ENCODE measurements at regions not wholly inside any gene's neighbourhood (a gene's known extent, or its start where the extent isn't known, plus 50 kb on each side); places are given as distances from the start of the nearest gene placed in this dataset.

GRCh38 chr5:66368811-66369210 is 224.7 kb downstream of the SREK1 start:
- TF ChIP-seq, protein P1, sequence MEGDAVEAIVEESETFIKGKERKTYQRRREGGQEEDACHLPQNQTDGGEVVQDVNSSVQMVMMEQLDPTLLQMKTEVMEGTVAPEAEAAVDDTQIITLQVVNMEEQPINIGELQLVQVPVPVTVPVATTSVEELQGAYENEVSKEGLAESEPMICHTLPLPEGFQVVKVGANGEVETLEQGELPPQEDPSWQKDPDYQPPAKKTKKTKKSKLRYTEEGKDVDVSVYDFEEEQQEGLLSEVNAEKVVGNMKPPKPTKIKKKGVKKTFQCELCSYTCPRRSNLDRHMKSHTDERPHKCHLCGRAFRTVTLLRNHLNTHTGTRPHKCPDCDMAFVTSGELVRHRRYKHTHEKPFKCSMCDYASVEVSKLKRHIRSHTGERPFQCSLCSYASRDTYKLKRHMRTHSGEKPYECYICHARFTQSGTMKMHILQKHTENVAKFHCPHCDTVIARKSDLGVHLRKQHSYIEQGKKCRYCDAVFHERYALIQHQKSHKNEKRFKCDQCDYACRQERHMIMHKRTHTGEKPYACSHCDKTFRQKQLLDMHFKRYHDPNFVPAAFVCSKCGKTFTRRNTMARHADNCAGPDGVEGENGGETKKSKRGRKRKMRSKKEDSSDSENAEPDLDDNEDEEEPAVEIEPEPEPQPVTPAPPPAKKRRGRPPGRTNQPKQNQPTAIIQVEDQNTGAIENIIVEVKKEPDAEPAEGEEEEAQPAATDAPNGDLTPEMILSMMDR (IDR thresholded peaks at IDR 0.05), result no peak
- no peak for TF ChIP-seq EP300 (IDR thresholded peaks at IDR 0.05)

Data from ovary (tissue), 3 donors.